Left ventricle myocardium inferior (tissue), 1 donor: ENCODE measurements at regions not wholly inside any gene's neighbourhood (a gene's known extent, or its start where the extent isn't known, plus 50 kb on each side); places are given as distances from the start of the nearest gene placed in this dataset.

Experiments
- DNase-seq: peaks from one replicate; pipeline ENCODE4 v3.0.0-alpha.2; 2020
- H3K27ac ChIP-seq: fragments of 200-600 bp; replicated peaks from 2 replicates; pipeline ENCODE4 v1.8.0; 2021
- H3K27me3 ChIP-seq: fragments of 200-600 bp; 2 replicates; pipeline ENCODE4 v1.8.0; 2021; ENCODE audit warnings: low read depth
- H3K36me3 ChIP-seq: fragments of 200-600 bp; 2 replicates; pipeline ENCODE4 v1.8.0; 2021
- H3K4me1 ChIP-seq: fragments of 200-600 bp; 2 replicates; pipeline ENCODE4 v1.8.0; 2021
- H3K4me3 ChIP-seq: fragments of 200-600 bp; 2 replicates; pipeline ENCODE4 v1.8.0; 2021; ENCODE audit warnings: mild to moderate bottlenecking, moderate library complexity
- H3K9me3 ChIP-seq: fragments of 200-600 bp; replicated peaks from 2 replicates; pipeline ENCODE4 v1.8.0; 2021
- intact Hi-C: fragments of 100-400 bp; cut with micrococcal nuclease; formaldehyde crosslinking; loops from one replicate; pipeline ENCODE4 v1.11.0; 2022
- TF ChIP-seq, protein P1 (sequence below): fragments of 200-600 bp; IDR thresholded peaks from 2 replicates; pipeline ENCODE4 v1.8.0; 2021; ENCODE audit warnings: antibody characterized with exemption, mild to moderate bottlenecking, borderline replicate concordance
- donor health status: DM: no; HTN: yes; CAD: no; lungs with severe emphysema.

- H3K36me3 ChIP-seq: no peaks in the 10 kb centered on the region
- H3K9me3 ChIP-seq: no peaks in the 10 kb centered on the region
- H3K27ac ChIP-seq: peak overlapping the region; percentile 36
- intact Hi-C loops: no loop called here
- no peak overlapping the region for H3K4me3 ChIP-seq
- H3K27me3 ChIP-seq: peaks cover 11% of the 10 kb centered on the region
- TF ChIP-seq, protein P1, sequence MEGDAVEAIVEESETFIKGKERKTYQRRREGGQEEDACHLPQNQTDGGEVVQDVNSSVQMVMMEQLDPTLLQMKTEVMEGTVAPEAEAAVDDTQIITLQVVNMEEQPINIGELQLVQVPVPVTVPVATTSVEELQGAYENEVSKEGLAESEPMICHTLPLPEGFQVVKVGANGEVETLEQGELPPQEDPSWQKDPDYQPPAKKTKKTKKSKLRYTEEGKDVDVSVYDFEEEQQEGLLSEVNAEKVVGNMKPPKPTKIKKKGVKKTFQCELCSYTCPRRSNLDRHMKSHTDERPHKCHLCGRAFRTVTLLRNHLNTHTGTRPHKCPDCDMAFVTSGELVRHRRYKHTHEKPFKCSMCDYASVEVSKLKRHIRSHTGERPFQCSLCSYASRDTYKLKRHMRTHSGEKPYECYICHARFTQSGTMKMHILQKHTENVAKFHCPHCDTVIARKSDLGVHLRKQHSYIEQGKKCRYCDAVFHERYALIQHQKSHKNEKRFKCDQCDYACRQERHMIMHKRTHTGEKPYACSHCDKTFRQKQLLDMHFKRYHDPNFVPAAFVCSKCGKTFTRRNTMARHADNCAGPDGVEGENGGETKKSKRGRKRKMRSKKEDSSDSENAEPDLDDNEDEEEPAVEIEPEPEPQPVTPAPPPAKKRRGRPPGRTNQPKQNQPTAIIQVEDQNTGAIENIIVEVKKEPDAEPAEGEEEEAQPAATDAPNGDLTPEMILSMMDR: no peak
- H3K4me1 ChIP-seq: no peaks in the 10 kb centered on the region
- DNase-seq: no peak
These were observed 50.6 kb upstream of the SLC45A1 start for GRCh38 chr1:8267307-8267706.

DNA sequence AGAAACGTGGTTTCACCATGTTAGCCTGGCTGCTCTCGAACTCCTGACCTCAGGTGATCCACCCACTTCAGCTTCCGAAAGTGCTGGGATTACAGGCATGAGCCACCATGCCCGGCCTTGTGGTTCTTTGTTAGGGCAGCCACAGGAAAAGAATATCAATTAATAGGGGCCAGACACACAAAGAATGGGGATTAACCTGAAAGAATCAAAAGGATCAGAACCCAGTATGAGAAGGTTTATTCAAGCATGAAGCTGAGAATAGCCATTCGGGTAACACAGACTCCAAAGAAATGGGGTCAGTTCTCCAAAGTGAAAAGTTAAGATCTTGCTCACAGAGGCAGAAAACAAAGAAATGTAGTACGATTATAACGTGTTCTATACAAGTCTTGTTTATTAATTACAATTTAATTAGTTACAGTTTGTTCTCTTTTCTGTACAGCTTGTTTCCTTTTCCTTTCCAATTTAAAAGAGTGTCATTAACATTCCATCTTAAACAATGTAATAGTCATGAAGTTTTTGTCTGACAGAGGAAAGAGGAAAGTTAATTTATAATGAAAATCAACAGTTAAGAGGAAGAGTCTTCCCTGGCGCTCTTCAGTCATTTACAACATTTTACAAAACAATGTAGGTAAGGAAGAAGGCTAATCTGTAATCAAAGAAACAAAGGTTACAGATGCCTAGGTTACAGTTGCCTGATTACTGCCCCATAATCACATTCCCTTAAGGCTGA is 51.3 kb upstream of the SLC45A1 start:
- no peak overlapping the region for H3K4me3 ChIP-seq
- intact Hi-C loops: no loop called here
- no peaks in the 10 kb centered on the region for H3K4me1 ChIP-seq
- H3K27me3 ChIP-seq: peaks cover 9% of the 10 kb centered on the region
- TF ChIP-seq, protein P1: no peak
- H3K36me3 ChIP-seq: no peaks in the 10 kb centered on the region
- H3K27ac ChIP-seq: peak overlapping the region; percentile 42
- DNase-seq: no peak
- H3K9me3 ChIP-seq: no peaks in the 10 kb centered on the region

- no peak for DNase-seq
- Histone ChIP-seq H3K27ac (no peak overlapping the region), H3K27me3 (no peaks in the 10 kb centered on the region), H3K36me3 (no peaks in the 10 kb centered on the region), H3K4me1 (peaks cover 4% of the 10 kb centered on the region), H3K9me3 (no peaks in the 10 kb centered on the region), H3K4me3 (no peak overlapping the region)
- TF ChIP-seq, protein P1: no peak
- intact Hi-C loops: no loop called here
These were observed 54.1 kb upstream of the SLC45A1 start for GRCh38 chr1:8263791-8264190.

GRCh38 chr1:8261398-8261762 is 56.5 kb upstream of the SLC45A1 start:
- Histone ChIP-seq H3K36me3 (no peaks in the 10 kb centered on the region), H3K4me1 (peaks cover 4% of the 10 kb centered on the region), H3K9me3 (no peaks in the 10 kb centered on the region), H3K27ac (no peak overlapping the region), H3K27me3 (peaks cover 6% of the 10 kb centered on the region), H3K4me3 (no peak overlapping the region)
- intact Hi-C loops: no loop called here
- TF ChIP-seq, protein P1: no peak
- no peak for DNase-seq

- intact Hi-C loops: no loop called here
- Histone ChIP-seq H3K27ac (no peak overlapping the region), H3K4me1 (peaks cover 4% of the 10 kb centered on the region), H3K4me3 (no peak overlapping the region), H3K27me3 (peaks cover 6% of the 10 kb centered on the region), H3K36me3 (no peaks in the 10 kb centered on the region), H3K9me3 (no peaks in the 10 kb centered on the region)
- DNase-seq: no peak
- TF ChIP-seq, protein P1: no peak
These were observed 58.2 kb upstream of the SLC45A1 start for GRCh38 chr1:8259498-8260290.
